Esophagus muscularis mucosa (tissue), 4 donors: ENCODE measurements at regions not wholly inside any gene's neighbourhood (a gene's known extent, or its start where the extent isn't known, plus 50 kb on each side); places are given as distances from the start of the nearest gene placed in this dataset.
"Not testable (repeated sequence)": the region's sequence is repeated elsewhere in the genome, so short reads cannot be mapped to it uniquely, and the experiment has no call there.

ENCODE experiments used
- DNase-seq: peaks from one replicate; pipeline ENCODE4 v3.0.0-alpha.2; 2017; ENCODE audit errors: extremely low spot score
- H3K27ac ChIP-seq, 4 donors: fragments of 200-600 bp; sonication (generic); replicated peaks in 1 of 4; 1 replicate in 3 of 4; 2 replicates in 1 of 4; pipeline ENCODE4 v1.5.1; 2016 to 2019; ENCODE audit warnings: mild to moderate bottlenecking in 1 of 4
- H3K27me3 ChIP-seq, 4 donors: fragments of 200-600 bp; sonication (generic); one replicate each; pipeline versions ENCODE4 v1.5.1 to v1.6.0; 2016 to 2019
- H3K36me3 ChIP-seq, 4 donors: fragments of 200-600 bp; sonication (generic); one replicate each; pipeline ENCODE4 v1.5.1; 2016 to 2019
- H3K4me1 ChIP-seq, 4 donors: fragments of 200-600 bp; sonication (generic); one replicate each; pipeline ENCODE4 v1.5.1; 2016 to 2019
- H3K4me3 ChIP-seq, 4 donors: fragments of 200-600 bp; sonication (generic); 1 replicate in 2 of 4; 2 replicates in 2 of 4; pipeline ENCODE4 v1.5.1; 2016 to 2019; ENCODE audit warnings: mild to moderate bottlenecking in 4 of 4, moderate library complexity in 1 of 4
- H3K9me3 ChIP-seq, 4 donors: fragments of 200-600 bp; sonication (generic); 1 replicate in 3 of 4; 2 replicates in 1 of 4; pipeline ENCODE4 v1.5.1; 2016 to 2019
- CTCF ChIP-seq, 3 experiments: fragments of 200-600 bp in 2 of 3; fragments of 450-650 bp in 1 of 3; sonication (generic) in 2 of 3; IDR thresholded peaks; one replicate each; pipeline ENCODE4 v1.5.1; 2017 to 2019; ENCODE audit warnings: antibody characterized with exemption in 3 of 3, mild to moderate bottlenecking in 2 of 3, moderate library complexity in 1 of 3
- EP300 ChIP-seq: sonication (generic); formaldehyde crosslinking; IDR thresholded peaks from one replicate; pipeline ENCODE4 v1.6.1; 2017; ENCODE audit warnings: antibody characterized with exemption
- POLR2A ChIP-seq: fragments of 450-650 bp; IDR thresholded peaks from one replicate; pipeline ENCODE4 v1.6.1; 2017; ENCODE audit warnings: antibody characterized with exemption, moderate library complexity, mild to moderate bottlenecking, low read depth
- POLR2AphosphoS5 ChIP-seq, 2 donors: sonication (generic); formaldehyde crosslinking; IDR thresholded peaks; one replicate each; pipeline ENCODE4 v1.6.1; 2017; ENCODE audit warnings: antibody characterized with exemption in 2 of 2
- WGBS: methylation state at CpG from one replicate; pipeline ENCODE4 v1.1.5; 2018; 5-methylcytosine and 5-hydroxymethylcytosine counted together
- intact Hi-C: fragments of 100-400 bp; cut with DNase I; formaldehyde crosslinking; loops from one replicate; pipeline ENCODE4 v1.15.1; 2023

GRCh38 chr5:40107786-40108185 is 571.9 kb upstream of the PTGER4 start:
- H3K36me3 ChIP-seq, DNase-seq, intact Hi-C loops, H3K9me3 ChIP-seq, H3K4me3 ChIP-seq, H3K27me3 ChIP-seq, H3K27ac ChIP-seq: not testable (repeated sequence)
- peaks cover 0 to 16% (median 11%) of the 10 kb centered on the region in 4 donors for H3K4me1 ChIP-seq
- 74% methylated on average over 4 of the region's 4 CpGs for WGBS

GRCh38 chr5:40106847-40107246 is 572.9 kb upstream of the PTGER4 start:
- Histone ChIP-seq H3K9me3 (no peaks in the 10 kb centered on the region), H3K4me1 (peaks cover 0 to 16% (median 11%) of the 10 kb centered on the region in 4 donors), H3K27ac (no peak overlapping the region), H3K27me3 (no peaks in the 10 kb centered on the region), H3K36me3 (no peaks in the 10 kb centered on the region), H3K4me3 (no peak overlapping the region)
- no peak for DNase-seq
- 89% methylated on average over 2 of the region's 2 CpGs for WGBS
- intact Hi-C loops: no loop called here
- TF ChIP-seq EP300: no peak
- TF ChIP-seq POLR2AphosphoS5 (IDR thresholded peaks at IDR 0.05): no peak
- TF ChIP-seq CTCF (IDR thresholded peaks at IDR 0.05): no peak
- no peak for TF ChIP-seq POLR2A

- Histone ChIP-seq H3K4me1 (no peaks in the 10 kb centered on the region), H3K36me3 (no peaks in the 10 kb centered on the region), H3K27me3 (no peaks in the 10 kb centered on the region), H3K4me3 (no peak overlapping the region), H3K27ac (no peak overlapping the region), H3K9me3 (no peaks in the 10 kb centered on the region)
- no peak for DNase-seq
- intact Hi-C loops: no loop called here
- TF ChIP-seq CTCF (IDR thresholded peaks at IDR 0.05) (no peak), POLR2A (no peak), EP300 (no peak), POLR2AphosphoS5 (IDR thresholded peaks at IDR 0.05) (no peak)
Measured at GRCh38 chr5:40098313-40098712, 581.4 kb upstream of the PTGER4 start.

GRCh38 chr5:40093550-40093949 is 586.2 kb upstream of the PTGER4 start:
- no peak overlapping the region for H3K27ac ChIP-seq
- H3K27me3 ChIP-seq: no peaks in the 10 kb centered on the region
- no peaks in the 10 kb centered on the region for H3K4me1 ChIP-seq
- H3K36me3 ChIP-seq: no peaks in the 10 kb centered on the region
- 81% methylated on average over 2 of the region's 2 CpGs for WGBS
- intact Hi-C loops: no loop called here
- H3K9me3 ChIP-seq: peaks cover 0 to 5% (median 0%) of the 10 kb centered on the region in 4 donors
- no peak overlapping the region for H3K4me3 ChIP-seq
- DNase-seq: no peak
- TF ChIP-seq CTCF (IDR thresholded peaks at IDR 0.05): no peak
- no peak for TF ChIP-seq EP300
- no peak for TF ChIP-seq POLR2AphosphoS5 (IDR thresholded peaks at IDR 0.05)
- no peak for TF ChIP-seq POLR2A

- H3K9me3 ChIP-seq: peaks cover 0 to 5% (median 0%) of the 10 kb centered on the region in 4 donors
- H3K27ac ChIP-seq: no peak overlapping the region
- H3K4me1 ChIP-seq: no peaks in the 10 kb centered on the region
- TF ChIP-seq POLR2AphosphoS5 (IDR thresholded peaks at IDR 0.05) (no peak), EP300 (no peak), CTCF (IDR thresholded peaks at IDR 0.05) (no peak), POLR2A (no peak)
- no peak for DNase-seq
- intact Hi-C loops: no loop called here
- H3K36me3 ChIP-seq: no peaks in the 10 kb centered on the region
- no peak overlapping the region for H3K4me3 ChIP-seq
- H3K27me3 ChIP-seq: no peaks in the 10 kb centered on the region
Measured at GRCh38 chr5:40089269-40089668, 590.4 kb upstream of the PTGER4 start.
